HCT116 (cell line): ENCODE measurements at regions not wholly inside any gene's neighbourhood (a gene's known extent, or its start where the extent isn't known, plus 50 kb on each side); places are given as distances from the start of the nearest gene placed in this dataset.

Experiments used
- ATAC-seq: fragments of 200-7000 bp; cut with Tn5 transposase; 2 replicates; pipeline ENCODE4 v1.9.1; 2020; ENCODE audit warnings: mild to moderate bottlenecking, moderate library complexity
- BruUV-seq: library from RNA; stranded (reverse); fragments of 400-500 nt; replicated peaks from 2 replicates; lab custom pipeline; 2021; lab: Mats Ljungman, UMichigan
- CTCF ChIA-PET: fragments of 300-600 bp; sonication (Branson Sonifier 250); formaldehyde crosslinking; loops from one replicate; lab custom pipeline; 2021; ENCODE audit warnings: antibody characterized with exemption; lab: Charles Lee
- POLR2A ChIA-PET: fragments of 300-600, 350-600 bp; sonication (Branson Sonifier 250); formaldehyde crosslinking; loops from one replicate; lab custom pipeline; 2021; ENCODE audit warnings: antibody characterized with exemption; lab: Charles Lee
- RAD21 ChIA-PET, 2 experiments: fragments of 300-600 bp; sonication (Branson Sonifier 250); formaldehyde crosslinking; loops; one replicate each; lab custom pipeline; 2023; ENCODE audit warnings: low total read pairs in 2 of 2; ENCODE audit not compliant: uncharacterized antibody in 2 of 2, unreplicated experiment in 2 of 2, low non-redundant PET in 1 of 2; lab: Charles Lee
- DNase-seq: peaks from one replicate; pipeline ENCODE4 v3.0.0-alpha.2; 2010; ENCODE audit warnings: low read depth, low spot score
- H2AFZ ChIP-seq: fragments of 200-600 bp; shearing (Covaris generic), sonication (generic); 2 replicates; pipeline ENCODE4 v1.6.1; 2017; ENCODE audit warnings: low read depth, mixed run types, mixed read lengths, antibody characterized with exemption, low read length; ENCODE audit not compliant: poor library complexity, severe bottlenecking
- H3K27ac ChIP-seq: 2 replicates; pipeline ENCODE4 v1.5.1; 2012; ENCODE audit warnings: low read depth, low read length
- H3K27me3 ChIP-seq: fragments of 200-600 bp; sonication (generic); 2 replicates; pipeline ENCODE4 v1.6.1; 2016; ENCODE audit warnings: mixed run types, low read length, mixed read lengths; ENCODE audit not compliant: insufficient read depth
- H3K36me3 ChIP-seq, 2 experiments: fragments of 200-500 bp in 1 of 2; fragments of 200-600 bp in 1 of 2; sonication (Bioruptor generic) in 1 of 2; sonication (generic) in 1 of 2; 2 replicates each; pipeline versions ENCODE4 v1.5.1 to v1.6.1; 2014 to 2016; ENCODE audit warnings: low read length in 2 of 2, inconsistent platforms in 1 of 2, mixed read lengths in 1 of 2, mixed run types in 1 of 2; ENCODE audit not compliant: insufficient read depth in 2 of 2, control insufficient read depth in 1 of 2
- H3K4me1 ChIP-seq, 2 experiments: fragments of 200-600 bp in 1 of 2; sonication (generic) in 1 of 2; 2 replicates each; pipeline versions ENCODE4 v1.5.1 to v1.6.1; 2012 to 2017; ENCODE audit warnings: low read length in 2 of 2, inconsistent platforms in 1 of 2, mild to moderate bottlenecking in 1 of 2, mixed read lengths in 1 of 2, mixed run types in 1 of 2, moderate library complexity in 1 of 2; ENCODE audit not compliant: insufficient read depth in 2 of 2, control insufficient read depth in 1 of 2
- H3K4me2 ChIP-seq: fragments of 200-600 bp; sonication (generic); 2 replicates; pipeline ENCODE4 v1.6.1; 2017; ENCODE audit warnings: mixed run types, low read length, mixed read lengths
- H3K4me3 ChIP-seq, 2 experiments: fragments of 200-600 bp in 1 of 2; sonication (generic) in 1 of 2; replicated peaks in 1 of 2; 2 replicates each; pipeline ENCODE4 v1.5.1; 2011 to 2016; ENCODE audit warnings: low read length in 2 of 2, control low read depth in 1 of 2, low read depth in 1 of 2, mild to moderate bottlenecking in 1 of 2, mixed read lengths in 1 of 2, mixed run types in 1 of 2
- H3K79me2 ChIP-seq: fragments of 200-600 bp; sonication (generic); 2 replicates; pipeline ENCODE4 v1.6.1; 2017; ENCODE audit warnings: mild to moderate bottlenecking, mixed run types, low read length, moderate library complexity, mixed read lengths; ENCODE audit not compliant: insufficient read depth
- H3K9ac ChIP-seq: fragments of 200-600 bp; sonication (generic); 2 replicates; pipeline ENCODE4 v1.6.1; 2016; ENCODE audit warnings: low read length, mixed read lengths
- H3K9me2 ChIP-seq: fragments of 200-600 bp; sonication (generic), shearing (Covaris generic); 2 replicates; pipeline ENCODE4 v1.6.1; 2017; ENCODE audit warnings: mixed run types, mild to moderate bottlenecking, moderate library complexity; ENCODE audit not compliant: insufficient read depth
- H3K9me3 ChIP-seq, 2 experiments: fragments of 200-500 bp in 1 of 2; fragments of 200-600 bp in 1 of 2; sonication (Bioruptor generic) in 1 of 2; sonication (generic) in 1 of 2; 2 replicates each; pipeline ENCODE4 v1.6.1; 2014 to 2017; ENCODE audit warnings: low read length in 2 of 2, mixed read lengths in 2 of 2, inconsistent platforms in 1 of 2, low read depth in 1 of 2, mild to moderate bottlenecking in 1 of 2, mixed run types in 1 of 2, moderate library complexity in 1 of 2; ENCODE audit not compliant: control insufficient read depth in 1 of 2, insufficient read depth in 1 of 2
- H4K20me1 ChIP-seq: fragments of 200-600 bp; sonication (generic), shearing (Covaris generic); 2 replicates; pipeline ENCODE4 v1.6.1; 2017; ENCODE audit warnings: mixed run types, mild to moderate bottlenecking, moderate library complexity; ENCODE audit not compliant: insufficient read depth
- ELF1 ChIP-seq: IDR thresholded peaks from 2 replicates; pipeline ENCODE4 v1.6.1; 2012; ENCODE audit warnings: low read depth, borderline replicate concordance
- EZH2phosphoT487 ChIP-seq: fragments of 200-600 bp; IDR thresholded peaks from 2 replicates; pipeline ENCODE4 v1.6.1; 2018; ENCODE audit warnings: antibody characterized with exemption, borderline replicate concordance
- JUND ChIP-seq: IDR thresholded peaks from 2 replicates; pipeline ENCODE4 v1.6.1; 2012
- POLR2AphosphoS5 ChIP-seq: IDR thresholded peaks from 2 replicates; pipeline ENCODE4 v1.6.1; 2011; ENCODE audit warnings: mild to moderate bottlenecking, low read depth, low read length, moderate library complexity
- REST ChIP-seq: IDR thresholded peaks from 2 replicates; pipeline ENCODE4 v1.6.1; 2012; ENCODE audit warnings: low read depth
- ZBTB33 ChIP-seq: IDR thresholded peaks from 2 replicates; pipeline ENCODE4 v1.6.1; 2011; ENCODE audit warnings: mild to moderate bottlenecking, low read length, moderate library complexity; ENCODE audit not compliant: insufficient replicate concordance; ENCODE audit errors: extremely low read depth
- ZFX ChIP-seq: fragments of 450-650 bp; IDR thresholded peaks from 2 replicates; pipeline ENCODE4 v1.6.1; 2017
- intact Hi-C: fragments of 100-400 bp; cut with micrococcal nuclease; formaldehyde crosslinking; loops from 2 replicates; pipeline ENCODE4 v1.10.0; 2022

- TF ChIP-seq EZH2phosphoT487 (no peak), ZBTB33 (no peak), POLR2AphosphoS5 (no peak), ZFX (no peak), ELF1 (no peak)
Observed at GRCh38 chr9:24961762-24962161, 416.1 kb upstream of the IZUMO3 start (continued).

GRCh38 chr9:24953070-24953469 lies 407.4 kb upstream of the IZUMO3 start:
- Histone ChIP-seq H3K27ac (no peak overlapping the region), H3K9me3 (peaks cover 3 to 17% of the 10 kb centered on the region in 2 experiments; a peak in 3 of 4 replicates), H3K9me2 (no peaks in the 10 kb centered on the region), H3K79me2 (no peaks in the 10 kb centered on the region), H3K4me1 (no peaks in the 10 kb centered on the region), H4K20me1 (no peaks in the 10 kb centered on the region), H3K4me2 (no peak overlapping the region), H3K4me3 (no peak overlapping the region), H3K36me3 (no peaks in the 10 kb centered on the region), H2AFZ (no peak overlapping the region), H3K9ac (no peak overlapping the region), H3K27me3 (no peaks in the 10 kb centered on the region)
- TF ChIP-seq ELF1 (no peak), REST (no peak), POLR2AphosphoS5 (no peak), EZH2phosphoT487 (no peak), JUND (no peak)
- ChIA-PET POLR2A (no interaction called here), CTCF (no interaction called here), RAD21 (no interaction called here)
- no TSS peak for BruUV-seq
- ATAC-seq = no peak
- intact Hi-C loops = no loop called here
- DNase-seq = no peak
